Neural crest cell (in vitro differentiated cells): ENCODE measurements at regions not wholly inside any gene's neighbourhood (a gene's known extent, or its start where the extent isn't known, plus 50 kb on each side); places are given as distances from the start of the nearest gene placed in this dataset.

ENCODE experiments used
- DNase-seq: peaks from one replicate; pipeline ENCODE4 v3.0.0; 2021; ENCODE audit warnings: low read depth, mixed read lengths, low spot score
- H3K27ac Mint-ChIP-seq: one replicate; pipeline ENCODE4 v1.8.0; 2021; ENCODE audit warnings: mild to moderate bottlenecking, mixed read lengths; ENCODE audit not compliant: unreplicated experiment
- H3K27me3 Mint-ChIP-seq: 2 replicates; pipeline ENCODE4 v1.8.0; 2021; ENCODE audit warnings: low read depth, mild to moderate bottlenecking, mixed read lengths
- H3K36me3 Mint-ChIP-seq: 2 replicates; pipeline ENCODE4 v1.8.0; 2021; ENCODE audit warnings: low read depth, mild to moderate bottlenecking, mixed read lengths
- H3K4me1 Mint-ChIP-seq: 2 replicates; pipeline ENCODE4 v1.8.0; 2021; ENCODE audit warnings: mixed read lengths
- H3K4me3 Mint-ChIP-seq: one replicate; pipeline ENCODE4 v1.8.0; 2021; ENCODE audit warnings: mild to moderate bottlenecking, mixed read lengths
- H3K9me3 Mint-ChIP-seq: 2 replicates; pipeline ENCODE4 v1.8.0; 2021; ENCODE audit warnings: mixed read lengths
- TF ChIP-seq, protein P1 (sequence below): fragments of 200-600 bp; sonication (generic); conservative IDR thresholded peaks from 2 replicates; pipeline ENCODE4 v1.5.0; 2021; ENCODE audit warnings: antibody characterized with exemption, mild to moderate bottlenecking

DNA sequence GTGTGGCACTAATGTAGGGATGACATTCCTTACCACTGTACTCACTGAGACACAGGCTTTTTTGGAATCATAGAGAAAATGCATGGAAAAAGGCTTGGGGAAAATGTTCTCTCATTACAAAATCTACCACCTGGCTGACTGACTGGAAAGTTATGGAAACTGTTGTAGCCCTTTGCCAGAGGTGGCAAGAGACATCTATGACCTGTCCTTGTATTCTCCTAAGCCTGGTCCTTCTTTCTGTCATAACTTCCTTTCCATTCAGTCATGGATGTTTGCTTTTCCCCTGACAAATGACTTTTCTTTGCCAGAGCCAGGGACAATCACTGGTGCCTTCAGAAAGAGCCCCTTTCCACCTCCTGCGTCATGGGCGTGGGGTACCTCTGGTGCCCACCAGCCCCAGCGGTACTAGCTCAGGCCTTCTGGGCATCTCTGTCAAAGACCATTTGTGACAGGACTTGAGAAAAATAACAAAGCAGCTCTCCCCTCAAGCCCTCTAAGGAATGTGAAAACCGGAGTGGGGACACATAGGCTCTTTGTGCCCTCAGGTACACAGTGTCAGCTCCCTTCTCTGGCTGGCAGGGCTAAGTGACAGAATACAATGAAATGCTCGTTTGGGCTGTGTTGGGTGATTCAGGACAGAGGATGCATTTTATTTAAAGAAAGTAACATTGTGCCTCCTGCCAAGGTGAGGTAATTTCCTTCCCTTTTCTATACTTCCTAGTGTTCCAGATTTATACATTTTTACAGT, 381.1 kb upstream of the RASGRP1 start:
- Mint-ChIP-seq H3K4me1 (no peaks in the 10 kb centered on the region), H3K36me3 (no peaks in the 10 kb centered on the region), H3K27ac (no peak overlapping the region), H3K4me3 (no peak overlapping the region), H3K9me3 (no peaks in the 10 kb centered on the region), H3K27me3 (no peaks in the 10 kb centered on the region)
- TF ChIP-seq, protein P1, sequence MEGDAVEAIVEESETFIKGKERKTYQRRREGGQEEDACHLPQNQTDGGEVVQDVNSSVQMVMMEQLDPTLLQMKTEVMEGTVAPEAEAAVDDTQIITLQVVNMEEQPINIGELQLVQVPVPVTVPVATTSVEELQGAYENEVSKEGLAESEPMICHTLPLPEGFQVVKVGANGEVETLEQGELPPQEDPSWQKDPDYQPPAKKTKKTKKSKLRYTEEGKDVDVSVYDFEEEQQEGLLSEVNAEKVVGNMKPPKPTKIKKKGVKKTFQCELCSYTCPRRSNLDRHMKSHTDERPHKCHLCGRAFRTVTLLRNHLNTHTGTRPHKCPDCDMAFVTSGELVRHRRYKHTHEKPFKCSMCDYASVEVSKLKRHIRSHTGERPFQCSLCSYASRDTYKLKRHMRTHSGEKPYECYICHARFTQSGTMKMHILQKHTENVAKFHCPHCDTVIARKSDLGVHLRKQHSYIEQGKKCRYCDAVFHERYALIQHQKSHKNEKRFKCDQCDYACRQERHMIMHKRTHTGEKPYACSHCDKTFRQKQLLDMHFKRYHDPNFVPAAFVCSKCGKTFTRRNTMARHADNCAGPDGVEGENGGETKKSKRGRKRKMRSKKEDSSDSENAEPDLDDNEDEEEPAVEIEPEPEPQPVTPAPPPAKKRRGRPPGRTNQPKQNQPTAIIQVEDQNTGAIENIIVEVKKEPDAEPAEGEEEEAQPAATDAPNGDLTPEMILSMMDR, result no peak
- no peak for DNase-seq

DNA sequence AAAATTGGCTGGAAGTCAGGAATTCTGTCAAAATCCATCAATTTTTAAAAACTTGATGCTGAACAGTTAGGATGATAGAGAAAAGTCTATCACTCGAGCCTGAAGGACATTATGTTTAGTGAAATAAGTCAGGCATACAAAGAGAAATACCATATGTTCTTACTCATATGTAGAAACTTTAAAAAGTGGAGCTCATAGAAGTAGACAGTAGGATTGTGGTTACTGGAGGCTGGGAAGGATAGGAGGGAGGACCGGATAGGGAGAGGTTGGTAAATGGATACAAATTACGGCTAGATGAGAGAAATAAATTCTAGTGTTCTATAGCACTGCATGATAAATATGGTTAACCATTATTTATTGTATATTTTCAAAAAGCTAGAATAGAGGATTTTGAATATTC, 389.5 kb upstream of the RASGRP1 start:
- H3K36me3 Mint-ChIP-seq, result no peaks in the 10 kb centered on the region
- DNase-seq, result no peak
- H3K27ac Mint-ChIP-seq, result no peak overlapping the region
- no peaks in the 10 kb centered on the region for H3K9me3 Mint-ChIP-seq
- H3K27me3 Mint-ChIP-seq, result no peaks in the 10 kb centered on the region
- TF ChIP-seq, protein P1, result no peak
- H3K4me1 Mint-ChIP-seq, result no peaks in the 10 kb centered on the region
- H3K4me3 Mint-ChIP-seq, result no peak overlapping the region

DNA sequence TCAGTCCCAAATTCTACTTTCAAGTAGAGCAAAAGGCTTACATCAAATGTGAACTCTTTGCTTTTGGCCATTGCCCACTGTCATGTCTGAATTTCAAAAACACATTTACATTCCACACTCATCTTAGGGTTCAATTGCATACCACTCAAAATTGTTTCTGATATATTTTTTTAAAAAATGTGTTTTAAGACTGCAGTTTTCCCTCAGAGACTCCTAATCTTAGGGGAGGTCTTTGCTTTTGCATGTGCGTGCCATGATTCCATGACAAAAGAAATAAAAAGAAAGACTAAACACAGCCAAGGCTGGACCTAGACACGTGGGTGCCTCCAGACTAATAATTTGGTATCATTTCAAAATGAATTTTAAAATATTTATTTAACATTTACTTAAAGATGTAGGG, 396.8 kb upstream of the RASGRP1 start:
- Mint-ChIP-seq H3K27me3 (no peaks in the 10 kb centered on the region), H3K4me1 (no peaks in the 10 kb centered on the region), H3K27ac (no peak overlapping the region), H3K4me3 (no peak overlapping the region), H3K9me3 (no peaks in the 10 kb centered on the region), H3K36me3 (no peaks in the 10 kb centered on the region)
- TF ChIP-seq, protein P1, result no peak
- DNase-seq, result no peak

DNA sequence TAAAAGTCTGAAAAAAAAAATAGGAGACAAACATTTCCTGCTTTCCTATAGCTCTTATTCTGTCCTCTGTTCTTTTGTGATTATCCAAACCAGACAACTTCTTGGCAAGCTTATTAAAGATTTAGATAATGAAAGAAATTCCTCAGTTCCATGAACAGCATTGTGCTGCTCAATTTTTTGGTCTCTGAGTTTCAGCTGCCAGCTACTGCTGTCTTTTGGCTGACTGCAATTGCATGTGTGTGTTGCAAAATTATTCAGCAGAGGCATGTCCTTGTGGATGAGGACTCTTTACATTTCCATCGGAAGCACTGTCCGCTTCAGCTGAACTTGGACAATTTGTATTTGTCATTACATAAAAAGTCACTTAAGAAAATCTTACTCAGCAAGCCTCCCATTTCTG, 397.3 kb upstream of the RASGRP1 start:
- TF ChIP-seq, protein P1, result no peak
- Mint-ChIP-seq H3K36me3 (no peaks in the 10 kb centered on the region), H3K27me3 (no peaks in the 10 kb centered on the region), H3K27ac (no peak overlapping the region), H3K9me3 (peaks cover 2% of the 10 kb centered on the region), H3K4me1 (no peaks in the 10 kb centered on the region), H3K4me3 (no peak overlapping the region)
- no peak for DNase-seq

DNA sequence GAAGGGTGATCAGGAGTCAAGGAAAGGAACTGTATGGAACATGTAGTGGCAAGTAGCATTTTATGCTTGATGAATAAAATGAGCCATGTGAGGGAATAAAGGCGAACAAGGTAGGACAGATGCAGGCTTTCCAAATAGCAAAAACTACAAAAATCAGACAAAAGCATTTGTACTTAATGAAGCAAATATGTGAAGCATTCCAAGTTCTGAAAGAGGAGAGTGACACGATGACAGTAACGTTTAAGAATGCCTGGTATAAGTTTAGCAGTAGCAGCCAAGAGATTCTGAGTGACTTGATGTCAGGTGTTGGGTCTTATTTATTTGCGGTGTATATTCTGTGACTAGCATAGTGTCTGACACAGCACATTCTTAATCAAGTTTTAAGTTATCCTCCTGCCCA, 408.2 kb upstream of the RASGRP1 start:
- H3K9me3 Mint-ChIP-seq, result peaks cover 7% of the 10 kb centered on the region
- TF ChIP-seq, protein P1, result no peak
- no peaks in the 10 kb centered on the region for H3K27me3 Mint-ChIP-seq
- no peaks in the 10 kb centered on the region for H3K4me1 Mint-ChIP-seq
- H3K27ac Mint-ChIP-seq, result no peak overlapping the region
- H3K36me3 Mint-ChIP-seq, result no peaks in the 10 kb centered on the region
- no peak for DNase-seq
- no peak overlapping the region for H3K4me3 Mint-ChIP-seq
